MM.1S (cell line): ENCODE measurements at regions not wholly inside any gene's neighbourhood (a gene's known extent, or its start where the extent isn't known, plus 50 kb on each side); places are given as distances from the start of the nearest gene placed in this dataset.

Experiments used
- DNase-seq: peaks from one replicate; pipeline ENCODE4 v3.0.0-alpha.2; 2015
- H2AFZ ChIP-seq: fragments of 300-600 bp; sonication (generic); 2 replicates; pipeline ENCODE4 v1.6.0; 2016; ENCODE audit warnings: antibody characterized with exemption, low read length
- H3F3A ChIP-seq: fragments of 300-600 bp; sonication (generic); 2 replicates; pipeline ENCODE4 v1.6.1; 2016; ENCODE audit warnings: mild to moderate bottlenecking, antibody characterized with exemption, low read length, moderate library complexity, mixed read lengths; ENCODE audit not compliant: insufficient read depth
- H3K27ac ChIP-seq: fragments of 300-600 bp; sonication (generic); 2 replicates; pipeline ENCODE4 v1.5.1; 2016; ENCODE audit warnings: mild to moderate bottlenecking, low read length
- H3K27me3 ChIP-seq: fragments of 300-600 bp; sonication (generic); replicated peaks from 2 replicates; pipeline ENCODE4 v1.6.0; 2016; ENCODE audit warnings: low read length; ENCODE audit not compliant: insufficient read depth
- H3K36me3 ChIP-seq: fragments of 300-600 bp; sonication (generic); replicated peaks from 2 replicates; pipeline ENCODE4 v1.6.1; 2016; ENCODE audit warnings: mild to moderate bottlenecking, low read length, mixed read lengths; ENCODE audit not compliant: insufficient read depth
- H3K4me1 ChIP-seq: fragments of 300-600 bp; sonication (generic); 2 replicates; pipeline ENCODE4 v1.6.1; 2016; ENCODE audit warnings: low read length, mixed read lengths
- H3K4me2 ChIP-seq: fragments of 300-600 bp; sonication (generic); 2 replicates; pipeline ENCODE4 v1.6.0; 2016; ENCODE audit warnings: low read depth, low read length
- H3K4me3 ChIP-seq: fragments of 300-600 bp; sonication (generic); 2 replicates; pipeline ENCODE4 v1.5.1; 2016; ENCODE audit warnings: low read length, mixed read lengths
- H3K79me2 ChIP-seq: fragments of 300-600 bp; sonication (generic); 2 replicates; pipeline ENCODE4 v1.6.1; 2016; ENCODE audit warnings: mixed run types, low read length, mixed read lengths
- H3K9ac ChIP-seq: fragments of 300-600 bp; sonication (generic); 2 replicates; pipeline ENCODE4 v1.6.1; 2016; ENCODE audit warnings: low read length, mixed read lengths
- H3K9me2 ChIP-seq: fragments of 300-600 bp; sonication (generic); replicated peaks from 2 replicates; pipeline ENCODE4 v1.6.1; 2016; ENCODE audit warnings: mild to moderate bottlenecking, low read length, mixed read lengths; ENCODE audit not compliant: insufficient read depth
- H3K9me3 ChIP-seq: fragments of 300-600 bp; sonication (generic); replicated peaks from 2 replicates; pipeline ENCODE4 v1.6.1; 2016; ENCODE audit warnings: mild to moderate bottlenecking, low read length, mixed read lengths; ENCODE audit not compliant: insufficient read depth
- H4K20me1 ChIP-seq: fragments of 300-600 bp; sonication (generic); 2 replicates; pipeline ENCODE4 v1.6.1; 2016; ENCODE audit warnings: mild to moderate bottlenecking, low read length, moderate library complexity, mixed read lengths; ENCODE audit not compliant: insufficient read depth
- CTCF ChIP-seq: fragments of 300-600 bp; sonication (generic); IDR thresholded peaks from 2 replicates; pipeline ENCODE4 v1.5.1; 2016; ENCODE audit warnings: antibody characterized with exemption, low read length, mixed read lengths
- EZH2 ChIP-seq: fragments of 300-600 bp; sonication (generic); optimal IDR thresholded peaks from 2 replicates; pipeline ENCODE3; 2017; ENCODE audit warnings: low read depth, mild to moderate bottlenecking, antibody characterized with exemption, low read length, mixed read lengths
- EZH2phosphoT487 ChIP-seq: fragments of 300-600 bp; sonication (generic); IDR thresholded peaks from 2 replicates; pipeline ENCODE4 v1.6.1; 2018; ENCODE audit warnings: antibody characterized with exemption, low read length

- Histone ChIP-seq H3K9ac (no peak overlapping the region), H3F3A (no peaks in the 10 kb centered on the region)
- no peak for TF ChIP-seq EZH2
- TF ChIP-seq CTCF, result no peak
- TF ChIP-seq EZH2phosphoT487, result no peak
These were observed 178.8 kb downstream of the CSNK1G3 start for GRCh38 chr5:123690821-123691220.

GRCh38 chr5:123681061-123681460, 169.1 kb downstream of the CSNK1G3 start:
- H3K27me3 ChIP-seq, result no peaks in the 10 kb centered on the region
- no peaks in the 10 kb centered on the region for H3K9me3 ChIP-seq
- no peak overlapping the region for H3K27ac ChIP-seq
- no peaks in the 10 kb centered on the region for H3K79me2 ChIP-seq
- no peak overlapping the region for H3K4me2 ChIP-seq
- no peaks in the 10 kb centered on the region for H3F3A ChIP-seq
- H2AFZ ChIP-seq, result no peak overlapping the region
- no peak overlapping the region for H3K4me3 ChIP-seq
- H4K20me1 ChIP-seq, result no peaks in the 10 kb centered on the region
- no peak for DNase-seq
- H3K9me2 ChIP-seq, result no peaks in the 10 kb centered on the region
- no peak overlapping the region for H3K9ac ChIP-seq
- TF ChIP-seq EZH2 (no peak), CTCF (no peak), EZH2phosphoT487 (no peak)
- H3K4me1 ChIP-seq, result no peaks in the 10 kb centered on the region
- H3K36me3 ChIP-seq, result no peaks in the 10 kb centered on the region

More at GRCh38 chr5:123690821-123691220, 178.8 kb downstream of the CSNK1G3 start:
- DNase-seq, result no peak
- H4K20me1 ChIP-seq, result no peaks in the 10 kb centered on the region
- no peaks in the 10 kb centered on the region for H3K36me3 ChIP-seq
- H3K9me2 ChIP-seq, result no peaks in the 10 kb centered on the region; the same call in 1 of the 2 replicates
- H3K9me3 ChIP-seq, result no peaks in the 10 kb centered on the region
- no peaks in the 10 kb centered on the region for H3K27me3 ChIP-seq
- no peak overlapping the region for H3K4me3 ChIP-seq
- no peak overlapping the region for H3K4me2 ChIP-seq
- no peaks in the 10 kb centered on the region for H3K79me2 ChIP-seq
- H2AFZ ChIP-seq, result no peak overlapping the region
- no peak overlapping the region for H3K27ac ChIP-seq
- H3K4me1 ChIP-seq, result no peaks in the 10 kb centered on the region

- H3K4me2 ChIP-seq, result no peak overlapping the region
- H3K27me3 ChIP-seq, result no peaks in the 10 kb centered on the region
- no peaks in the 10 kb centered on the region for H3F3A ChIP-seq
- H3K9me2 ChIP-seq, result no peaks in the 10 kb centered on the region
- no peaks in the 10 kb centered on the region for H4K20me1 ChIP-seq
- no peak for TF ChIP-seq EZH2
- no peak for TF ChIP-seq CTCF
- TF ChIP-seq EZH2phosphoT487, result no peak
- no peaks in the 10 kb centered on the region for H3K79me2 ChIP-seq
- no peaks in the 10 kb centered on the region for H3K36me3 ChIP-seq
- DNase-seq, result no peak
- no peaks in the 10 kb centered on the region for H3K4me1 ChIP-seq
- H3K9me3 ChIP-seq, result no peaks in the 10 kb centered on the region
- no peak overlapping the region for H2AFZ ChIP-seq
- H3K27ac ChIP-seq, result no peak overlapping the region
- no peak overlapping the region for H3K9ac ChIP-seq
- no peak overlapping the region for H3K4me3 ChIP-seq
These were observed 161.1 kb downstream of the CSNK1G3 start for GRCh38 chr5:123673107-123673506.
